WTC11 (cell line): ENCODE measurements at regions not wholly inside any gene's neighbourhood (a gene's known extent, or its start where the extent isn't known, plus 50 kb on each side); places are given as distances from the start of the nearest gene placed in this dataset.

ENCODE experiments used
- ATAC-seq: fragments of 200-7000 bp; cut with Tn5 transposase; 2 replicates; pipeline ENCODE4 v1.10.0; 2021; ENCODE audit warnings: mild to moderate bottlenecking, moderate library complexity
- CTCF ChIA-PET: fragments of 300-600 bp; sonication (Branson Sonifier 250); formaldehyde crosslinking; loops from one replicate; lab custom pipeline; 2021; ENCODE audit warnings: antibody characterized with exemption; lab: Charles Lee
- POLR2A ChIA-PET: fragments of 350-600 bp; sonication (Branson Sonifier 250); formaldehyde crosslinking; loops from one replicate; lab custom pipeline; 2021; ENCODE audit warnings: antibody characterized with exemption; lab: Charles Lee
- DNase-seq: peaks from one replicate; pipeline ENCODE4 v3.0.0; 2021; ENCODE audit warnings: low spot score
- H3K27ac Mint-ChIP-seq: 2 replicates; pipeline ENCODE4 v1.8.0; 2021; ENCODE audit warnings: mixed read lengths
- H3K27me3 Mint-ChIP-seq: 2 replicates; pipeline ENCODE4 v1.8.0; 2021; ENCODE audit warnings: low read depth, mild to moderate bottlenecking, moderate library complexity, mixed read lengths
- H3K36me3 Mint-ChIP-seq: 2 replicates; pipeline ENCODE4 v1.8.0; 2021; ENCODE audit warnings: mixed read lengths
- H3K4me1 Mint-ChIP-seq: 2 replicates; pipeline ENCODE4 v1.8.0; 2022; ENCODE audit warnings: mixed read lengths
- H3K4me3 Mint-ChIP-seq: 2 replicates; pipeline ENCODE4 v1.8.0; 2021; ENCODE audit warnings: mild to moderate bottlenecking, moderate library complexity, mixed read lengths
- H3K9me3 Mint-ChIP-seq: 2 replicates; pipeline ENCODE4 v1.8.0; 2021; ENCODE audit warnings: mixed read lengths
- AFF4 ChIP-seq: sonication (generic); formaldehyde crosslinking; IDR thresholded peaks from 2 replicates; pipeline ENCODE4 v1.8.1; 2023; ENCODE audit warnings: mild to moderate bottlenecking, missing genetic modification reagents, borderline replicate concordance
- ATF1 ChIP-seq: sonication (generic); formaldehyde crosslinking; IDR thresholded peaks from 2 replicates; pipeline ENCODE4 v1.8.1; 2023; ENCODE audit warnings: mild to moderate bottlenecking, moderate library complexity, missing genetic modification reagents
- CDX4 ChIP-seq: fragments of 250-450 bp; sonication (Bioruptor Pico); IDR thresholded peaks from 2 replicates; pipeline ENCODE4 v1.9.0; 2021; ENCODE audit warnings: moderate library complexity, mild to moderate bottlenecking, inconsistent platforms, borderline replicate concordance
- E2F1 ChIP-seq: sonication (generic); formaldehyde crosslinking; IDR thresholded peaks from 2 replicates; pipeline ENCODE4 v1.8.0; 2022; ENCODE audit warnings: mild to moderate bottlenecking, missing genetic modification reagents
- FOXK1 ChIP-seq: sonication (generic); formaldehyde crosslinking; IDR thresholded peaks from 2 replicates; pipeline ENCODE4 v1.8.0; 2022; ENCODE audit warnings: mild to moderate bottlenecking, moderate library complexity, missing genetic modification reagents
- FOXP1 ChIP-seq: sonication (generic); formaldehyde crosslinking; IDR thresholded peaks from 2 replicates; pipeline ENCODE4 v1.8.0; 2022; ENCODE audit warnings: missing genetic modification reagents, mild to moderate bottlenecking, moderate library complexity, borderline replicate concordance
- GRHL2 ChIP-seq: fragments of 250-450 bp; sonication (Bioruptor Pico); IDR thresholded peaks from 2 replicates; pipeline ENCODE4 v1.8.0; 2022; ENCODE audit warnings: mild to moderate bottlenecking, moderate library complexity; ENCODE audit not compliant: insufficient replicate concordance, severe bottlenecking
- HMGA2 ChIP-seq: fragments of 250-450 bp; sonication (Bioruptor Pico); IDR thresholded peaks from 2 replicates; pipeline ENCODE4 v1.4.0; 2021; ENCODE audit warnings: mild to moderate bottlenecking, moderate library complexity
- HMGXB4 ChIP-seq: sonication (generic); formaldehyde crosslinking; IDR thresholded peaks from 2 replicates; pipeline ENCODE4 v1.8.1; 2023; ENCODE audit warnings: mild to moderate bottlenecking, moderate library complexity, missing genetic modification reagents
- NFE2L1 ChIP-seq: sonication (generic); formaldehyde crosslinking; IDR thresholded peaks from 2 replicates; pipeline ENCODE4 v1.8.1; 2023; ENCODE audit warnings: missing genetic modification reagents
- OVOL2 ChIP-seq: fragments of 250-450 bp; sonication (Bioruptor Pico); IDR thresholded peaks from 2 replicates; pipeline ENCODE4 v1.9.0; 2021; ENCODE audit warnings: mild to moderate bottlenecking, borderline replicate concordance
- RELA ChIP-seq: sonication (generic); formaldehyde crosslinking; IDR thresholded peaks from 2 replicates; pipeline ENCODE4 v1.8.1; 2022; ENCODE audit warnings: missing genetic modification reagents, mild to moderate bottlenecking, borderline replicate concordance
- TEAD1 ChIP-seq: sonication (generic); formaldehyde crosslinking; IDR thresholded peaks from 2 replicates; pipeline ENCODE4 v1.8.0; 2022; ENCODE audit warnings: mild to moderate bottlenecking, missing genetic modification reagents
- ZBTB43 ChIP-seq: sonication (generic); formaldehyde crosslinking; IDR thresholded peaks from 2 replicates; pipeline ENCODE4 v1.8.1; 2023; ENCODE audit warnings: mild to moderate bottlenecking, missing genetic modification reagents
- ZNF121 ChIP-seq: sonication (generic); formaldehyde crosslinking; IDR thresholded peaks from 2 replicates; pipeline ENCODE4 v1.8.0; 2023; ENCODE audit warnings: missing genetic modification reagents
- ZNF219 ChIP-seq: sonication (generic); formaldehyde crosslinking; IDR thresholded peaks from 2 replicates; pipeline ENCODE4 v1.8.0; 2023; ENCODE audit warnings: missing genetic modification reagents, mild to moderate bottlenecking, borderline replicate concordance
- ZNF396 ChIP-seq: fragments of 250-450 bp; sonication (Bioruptor Pico); IDR thresholded peaks from 2 replicates; pipeline ENCODE4 v1.8.0; 2021; ENCODE audit warnings: mild to moderate bottlenecking, moderate library complexity, borderline replicate concordance
- ZNF423 ChIP-seq: fragments of 250-450 bp; sonication (Bioruptor Pico); IDR thresholded peaks from 2 replicates; pipeline ENCODE4 v2.1.2; 2022; ENCODE audit warnings: mild to moderate bottlenecking, moderate library complexity
- ZNF512 ChIP-seq: sonication (generic); formaldehyde crosslinking; IDR thresholded peaks from 2 replicates; pipeline ENCODE4 v1.8.1; 2022; ENCODE audit warnings: missing genetic modification reagents, borderline replicate concordance
- ZNF671 ChIP-seq: fragments of 250-450 bp; sonication (Bioruptor Pico); IDR thresholded peaks from 2 replicates; pipeline ENCODE4 v1.8.0; 2021; ENCODE audit warnings: mild to moderate bottlenecking

- Mint-ChIP-seq H3K27ac (no peak overlapping the region), H3K4me3 (no peak overlapping the region), H3K9me3 (peaks cover 20% of the 10 kb centered on the region), H3K27me3 (peaks cover 3% of the 10 kb centered on the region; the same call in 1 of the 2 replicates)
- ChIA-PET CTCF (interaction anchor here (1.2 kb wide), 1 partner anchor 9 kb away, joined by 4 read pairs; no protein-coding TSS in a partner anchor), POLR2A (no interaction called here)
- no peak for DNase-seq
- no peak for TF ChIP-seq ZBTB43 (CRISPR knock-in tag)
- TF ChIP-seq, all 79 proteins: peak for 0
- Mint-ChIP-seq H3K36me3 (peaks cover 22% of the 10 kb centered on the region), H3K4me1 (peaks cover 5% of the 10 kb centered on the region)
- ATAC-seq, result no peak
These were observed 307.9 kb upstream of the IGFBP7 start for GRCh38 chr4:57418133-57418532.

GRCh38 chr4:57412259-57413054, 302.3 kb upstream of the IGFBP7 start:
- no peak for ATAC-seq
- no peaks in the 10 kb centered on the region for H3K9me3 Mint-ChIP-seq
- H3K36me3 Mint-ChIP-seq, result no peaks in the 10 kb centered on the region
- peaks cover 5% of the 10 kb centered on the region for H3K4me1 Mint-ChIP-seq
- no peak overlapping the region for H3K27ac Mint-ChIP-seq
- CTCF ChIA-PET, result no interaction called here
- H3K27me3 Mint-ChIP-seq, result no peaks in the 10 kb centered on the region
- POLR2A ChIA-PET, result no interaction called here
- DNase-seq, result no peak
- H3K4me3 Mint-ChIP-seq, result no peak overlapping the region
- TF ChIP-seq GRHL2 (CRISPR knock-in tag) (no peak), ZNF121 (CRISPR knock-in tag) (no peak), HMGA2 (no peak), AFF4 (CRISPR knock-in tag) (no peak), ZNF396 (no peak), ZNF219 (CRISPR knock-in tag) (no peak), ZNF671 (CRISPR knock-in tag) (no peak), OVOL2 (CRISPR knock-in tag) (no peak)

- Mint-ChIP-seq H3K27ac (no peak overlapping the region), H3K4me3 (no peak overlapping the region), H3K4me1 (peaks cover 6% of the 10 kb centered on the region), H3K27me3 (no peaks in the 10 kb centered on the region), H3K36me3 (no peaks in the 10 kb centered on the region), H3K9me3 (no peaks in the 10 kb centered on the region)
- ChIA-PET POLR2A (no interaction called here), CTCF (interaction anchor here (0.5 kb wide), 1 partner anchor 216 kb away, joined by 4 read pairs; no protein-coding TSS in a partner anchor)
- ATAC-seq, result no peak
- DNase-seq, result no peak
- no peak for TF ChIP-seq ATF1
- TF ChIP-seq ZNF512, result no peak
- no peak for TF ChIP-seq FOXP1
- TF ChIP-seq TEAD1 (CRISPR knock-in tag), result no peak
- no peak for TF ChIP-seq E2F1 (CRISPR knock-in tag)
- no peak for TF ChIP-seq RELA (CRISPR knock-in tag)
- no peak for TF ChIP-seq ZNF423 (CRISPR knock-in tag)
- no peak for TF ChIP-seq CDX4
- no peak for TF ChIP-seq FOXK1 (CRISPR knock-in tag)
- TF ChIP-seq NFE2L1 (CRISPR knock-in tag), result no peak
- TF ChIP-seq HMGXB4 (CRISPR knock-in tag), result no peak
These were observed 300.3 kb upstream of the IGFBP7 start for GRCh38 chr4:57410331-57411052.
